ENCODE measurements at regions not wholly inside any gene's neighbourhood (a gene's known extent, or its start where the extent isn't known, plus 50 kb on each side); places are given as distances from the start of the nearest gene placed in this dataset.
"Not testable (repeated sequence)": the region's sequence is repeated elsewhere in the genome, so short reads cannot be mapped to it uniquely, and the experiment has no call there.

DNA sequence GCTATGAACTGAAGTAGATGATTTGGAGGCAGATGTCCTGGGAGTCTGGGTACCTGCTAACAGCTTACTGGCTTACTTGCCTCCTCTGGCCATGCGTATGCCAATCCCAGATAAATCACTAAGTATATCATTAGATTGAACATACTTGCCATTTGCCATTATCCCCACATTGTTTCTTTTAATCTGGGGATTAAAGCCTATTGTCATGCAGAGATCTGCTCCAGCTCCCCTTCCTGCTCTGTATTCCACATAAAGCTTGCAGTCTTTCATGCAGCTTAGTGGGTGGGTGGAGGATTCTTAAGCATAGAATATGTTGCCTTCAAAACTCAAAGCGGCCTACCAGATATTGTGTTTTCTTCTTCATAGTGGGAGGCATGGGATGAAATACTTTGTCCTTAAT, 311.8 kb upstream of the MMADHC start:
- DNase-seq = no peak

DNA sequence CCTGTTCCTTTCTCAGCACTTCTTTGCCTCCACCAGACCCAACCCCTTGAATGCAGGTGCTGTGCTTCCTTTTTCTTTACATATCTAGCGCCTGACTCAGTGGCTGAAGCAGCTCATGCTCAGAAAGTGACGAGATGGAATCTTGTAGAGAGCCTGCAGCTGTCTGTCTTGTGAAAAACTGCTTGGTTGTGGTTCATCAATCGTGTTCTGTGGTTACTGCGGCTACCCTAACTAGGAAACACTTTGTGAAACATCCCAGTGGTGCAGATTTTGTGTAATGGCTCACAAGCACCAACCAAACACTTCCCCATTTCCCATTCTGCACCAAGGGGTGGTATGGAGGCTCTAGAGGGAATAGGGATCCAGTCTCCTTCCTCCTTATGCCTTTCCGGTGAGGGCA, 307.2 kb upstream of the MMADHC start:
- DNase-seq = no peak

DNA sequence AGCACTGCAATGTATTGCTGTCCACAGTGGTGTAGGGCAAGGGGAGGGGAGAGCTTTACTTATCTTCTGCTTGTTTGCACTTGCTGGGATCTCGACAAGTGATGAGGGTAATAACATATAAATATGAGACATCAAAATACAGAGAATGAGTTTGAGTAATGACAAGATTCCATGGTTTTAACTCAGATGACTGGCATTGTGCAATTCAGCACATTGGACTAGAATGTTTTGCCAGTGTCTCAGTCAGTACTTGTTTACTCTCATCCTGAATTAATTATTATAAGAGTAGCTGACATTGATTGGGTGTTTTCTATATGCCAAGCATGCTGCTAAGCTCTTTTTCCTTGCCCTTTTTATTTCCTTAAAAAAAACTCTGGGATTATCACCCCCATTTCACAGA, 306.7 kb upstream of the MMADHC start:
- DNase-seq = no peak

DNA sequence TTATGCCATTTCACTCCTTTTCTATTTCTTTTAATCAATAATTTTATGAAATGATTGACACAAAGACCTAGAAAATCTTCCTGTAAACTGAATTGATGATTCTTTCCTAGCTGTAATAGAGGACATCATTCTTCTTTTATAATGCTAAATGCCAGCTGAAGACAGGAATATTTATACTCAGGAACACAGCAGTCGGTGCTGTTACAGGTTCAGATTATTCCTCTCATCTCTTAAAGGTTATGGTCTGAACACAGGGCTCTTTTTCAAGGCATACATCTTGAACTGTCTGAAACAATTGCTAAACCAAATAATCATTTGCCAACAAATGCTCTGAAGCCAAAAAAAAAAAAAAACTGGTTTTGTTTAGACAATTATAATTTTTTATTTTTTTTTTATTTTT, 305.0 kb upstream of the MMADHC start:
- no peak for DNase-seq

DNA sequence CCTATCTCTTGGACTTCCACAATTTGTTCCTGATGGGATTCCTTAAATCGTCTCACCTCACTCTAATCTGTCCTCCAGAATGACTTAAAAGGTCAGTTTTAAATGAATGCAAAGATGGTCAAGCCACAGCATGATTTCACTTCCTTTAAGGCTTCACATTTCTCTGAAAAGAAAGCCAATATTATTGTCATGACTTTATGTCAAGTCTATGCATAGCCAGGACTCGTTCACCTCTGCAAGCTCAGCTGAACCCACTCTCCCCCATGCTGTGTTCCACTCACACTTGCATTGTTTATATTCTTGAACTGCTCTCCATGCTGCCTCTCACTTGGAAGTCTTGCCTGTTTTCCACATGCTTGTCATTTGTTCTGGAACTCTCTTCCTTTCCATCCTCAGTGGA, 298.4 kb upstream of the MMADHC start:
- DNase-seq = no peak

DNA sequence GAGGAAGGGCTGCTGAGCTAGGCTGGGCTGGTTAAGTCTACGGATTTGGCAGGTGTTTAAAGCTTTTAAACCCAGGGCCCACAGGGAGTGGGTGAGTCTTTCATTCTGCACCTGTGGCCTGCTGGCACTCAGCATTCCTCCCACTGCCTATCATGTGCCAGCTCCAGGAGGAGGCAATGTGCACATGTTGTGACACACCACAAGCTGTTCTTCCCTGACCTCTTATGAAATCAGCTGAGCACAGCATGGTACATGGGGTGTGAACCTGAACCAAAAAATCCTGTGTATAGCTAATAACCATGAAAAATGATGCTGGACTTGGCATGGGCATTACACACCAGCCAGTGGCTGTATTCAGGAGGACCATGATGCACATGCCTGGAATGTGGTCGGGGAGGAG, 297.9 kb upstream of the MMADHC start:
- DNase-seq = no peak

DNA sequence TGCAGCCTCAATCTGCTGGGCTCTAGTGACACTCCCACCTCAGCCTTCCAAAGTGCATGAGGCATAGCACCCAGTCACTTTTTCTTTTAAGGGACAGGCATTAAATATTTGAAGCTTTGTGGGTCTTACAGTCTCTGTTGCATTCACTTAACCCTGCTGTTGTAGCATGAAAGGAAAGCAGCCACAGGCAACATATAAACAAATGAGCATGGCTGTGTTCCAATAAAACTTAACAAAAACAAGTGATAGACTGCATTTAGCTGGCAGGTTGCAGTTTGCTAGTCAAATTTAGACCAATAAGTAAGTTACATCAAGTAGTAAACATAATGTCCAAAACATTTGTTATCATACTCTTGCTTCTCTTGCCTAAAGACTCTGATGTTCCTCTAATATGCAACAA, 297.3 kb upstream of the MMADHC start:
- DNase-seq = no peak

DNA sequence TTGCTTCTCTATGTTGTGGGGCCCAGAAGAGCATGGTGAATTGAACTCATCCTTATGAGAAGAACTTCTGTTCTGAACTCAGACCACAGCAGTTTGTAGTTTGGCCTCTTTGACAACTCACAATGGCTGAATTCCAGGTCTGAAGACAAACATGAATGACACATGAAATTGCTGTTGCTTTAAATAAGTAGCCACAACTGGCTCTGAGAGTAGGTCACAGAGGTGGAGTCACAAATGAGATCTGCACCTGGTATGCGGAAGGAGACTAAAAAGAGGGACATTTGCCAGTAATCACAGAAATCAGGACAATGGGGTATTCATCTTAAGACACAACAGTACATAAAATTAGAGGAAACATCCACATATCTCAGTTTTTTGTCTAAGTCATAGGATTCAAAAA, 290.3 kb upstream of the MMADHC start:
- no peak for DNase-seq

DNA sequence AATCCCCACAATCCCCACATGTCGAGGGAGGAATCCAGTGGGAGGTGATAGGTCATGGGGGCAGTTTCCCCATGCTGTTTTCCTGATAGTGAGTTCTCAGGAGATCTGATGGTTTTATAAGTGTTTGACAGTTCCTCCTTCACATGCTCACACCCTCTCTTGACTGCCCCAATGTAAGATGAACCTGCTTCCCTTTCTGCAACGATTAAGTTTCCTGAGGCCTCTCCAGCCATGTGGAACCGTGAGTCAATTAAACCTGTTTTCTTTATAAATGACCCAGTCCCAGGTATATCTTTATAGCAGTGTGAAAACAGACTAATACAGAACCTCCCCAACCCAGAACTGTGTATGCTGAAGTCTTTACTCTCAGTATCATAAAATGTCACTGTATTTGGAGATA, 289.5 kb upstream of the MMADHC start:
- DNase-seq = no peak

DNA sequence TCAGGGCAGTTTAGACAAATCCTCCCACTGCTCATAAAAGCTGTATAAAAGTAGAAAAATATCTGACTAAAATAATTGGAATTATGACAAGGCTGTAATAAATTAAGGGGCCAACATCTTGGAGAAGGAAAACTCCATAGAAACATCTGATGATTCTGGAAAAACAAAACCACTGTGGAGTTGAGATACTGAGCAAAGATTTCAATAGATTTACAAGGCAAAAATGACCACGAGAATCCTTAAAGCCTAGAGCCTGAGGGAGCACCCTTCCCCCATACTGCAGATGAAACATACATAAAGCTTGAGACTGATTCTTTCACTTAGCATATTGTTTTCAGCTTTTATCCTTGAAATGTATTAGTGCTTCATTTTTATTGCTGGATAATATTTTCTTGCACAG, 286.4 kb upstream of the MMADHC start:
- no peak for DNase-seq

DNA sequence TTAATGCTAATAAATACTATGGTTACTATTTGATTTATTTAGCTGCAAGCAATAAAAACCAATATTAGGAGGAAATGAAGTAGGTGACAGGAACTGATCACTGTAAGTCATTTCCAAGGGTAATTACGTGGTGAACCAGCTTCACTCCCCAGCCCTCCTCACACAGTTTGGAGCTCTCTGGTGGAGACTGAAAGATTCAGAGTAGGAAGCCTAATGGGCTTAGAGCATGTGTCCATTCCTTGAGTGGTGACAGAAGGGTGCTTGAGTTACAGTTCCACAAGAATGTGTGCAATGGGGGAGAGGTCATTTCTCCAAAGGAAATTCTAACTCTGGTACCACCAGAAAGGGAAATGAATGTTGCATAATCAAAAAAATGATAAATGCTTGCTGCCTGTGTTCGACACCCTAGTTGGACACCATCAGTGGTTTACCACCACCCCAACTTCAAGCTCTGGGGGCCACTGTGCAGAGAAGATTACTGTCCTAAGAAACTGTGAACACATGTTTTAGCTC, 285.1 kb upstream of the MMADHC start:
- no peak for DNase-seq

DNA sequence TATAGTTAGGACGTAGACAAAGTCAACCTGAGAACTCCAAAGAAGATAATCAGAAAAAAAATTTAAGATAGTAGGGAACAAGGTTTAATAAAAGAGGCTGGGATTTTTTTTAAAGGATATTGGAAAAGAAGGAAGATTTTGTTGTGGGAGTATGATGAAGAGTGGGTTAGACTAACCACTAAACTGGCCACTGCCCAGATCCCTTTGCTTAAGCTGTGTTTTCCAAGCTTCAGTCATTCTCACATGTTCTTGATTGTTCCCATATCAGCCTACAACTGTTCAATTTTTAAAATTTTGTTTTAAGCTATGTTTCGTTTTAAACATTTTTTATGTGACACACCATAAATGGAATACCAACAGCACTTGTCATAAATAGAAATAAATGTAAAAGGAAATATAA, 284.5 kb upstream of the MMADHC start:
- DNase-seq = no peak

DNA sequence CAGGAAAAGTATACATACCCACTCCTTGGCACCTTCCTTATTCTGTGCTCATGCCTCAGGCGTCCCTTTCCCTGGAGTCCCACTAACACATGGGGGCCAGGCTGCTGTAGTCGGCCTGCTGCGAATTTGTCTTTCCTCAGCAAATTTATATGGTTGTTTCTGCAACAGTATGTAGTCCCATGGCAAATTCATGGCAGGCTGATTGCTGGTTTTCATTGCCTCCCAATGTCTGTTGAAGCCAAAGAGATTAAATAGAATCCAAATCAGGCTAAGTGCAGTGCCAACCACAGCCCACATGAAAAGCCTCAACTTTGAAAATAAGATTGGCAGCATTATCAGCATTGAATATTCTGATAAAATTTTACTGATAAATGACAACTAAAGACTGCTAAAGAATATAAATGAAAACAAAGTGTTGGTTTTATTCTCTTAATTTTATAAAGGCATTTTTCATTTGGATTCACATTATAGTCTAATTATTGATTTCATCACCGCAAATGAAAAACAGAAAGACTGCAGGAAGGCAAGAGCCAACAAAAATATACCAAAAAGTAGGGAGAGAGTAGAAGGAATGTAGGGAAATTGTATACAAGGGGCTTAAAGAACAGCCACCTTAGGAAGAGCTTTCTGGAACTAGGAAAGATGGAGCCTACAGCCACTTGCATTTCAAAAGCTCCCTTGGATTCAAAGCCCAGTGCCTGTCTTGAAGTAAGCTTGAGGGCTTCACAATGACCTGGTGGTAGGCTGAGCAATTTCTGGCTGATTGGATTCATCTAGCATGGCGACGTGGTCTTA, 283.7 kb upstream of the MMADHC start:
- DNase-seq = no peak

DNA sequence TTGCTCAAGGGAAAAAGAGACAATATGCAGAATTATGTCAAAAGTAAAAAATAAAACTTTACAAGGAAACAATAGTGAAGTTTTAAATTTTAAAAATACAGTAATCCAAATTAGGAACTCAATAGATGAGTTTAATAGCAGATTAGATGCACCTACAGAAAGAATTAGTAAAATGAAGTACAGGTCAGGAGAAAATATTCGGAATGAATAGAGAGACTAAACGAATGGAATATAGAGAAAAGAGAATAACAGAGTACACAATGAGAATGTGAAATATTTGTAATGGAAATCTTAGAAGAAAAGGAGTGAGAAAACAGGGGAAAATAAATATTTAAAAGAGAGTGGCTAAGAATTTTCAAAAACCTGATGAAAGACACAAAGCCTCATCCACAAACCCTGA, 275.7 kb upstream of the MMADHC start:
- no peak for DNase-seq

DNA sequence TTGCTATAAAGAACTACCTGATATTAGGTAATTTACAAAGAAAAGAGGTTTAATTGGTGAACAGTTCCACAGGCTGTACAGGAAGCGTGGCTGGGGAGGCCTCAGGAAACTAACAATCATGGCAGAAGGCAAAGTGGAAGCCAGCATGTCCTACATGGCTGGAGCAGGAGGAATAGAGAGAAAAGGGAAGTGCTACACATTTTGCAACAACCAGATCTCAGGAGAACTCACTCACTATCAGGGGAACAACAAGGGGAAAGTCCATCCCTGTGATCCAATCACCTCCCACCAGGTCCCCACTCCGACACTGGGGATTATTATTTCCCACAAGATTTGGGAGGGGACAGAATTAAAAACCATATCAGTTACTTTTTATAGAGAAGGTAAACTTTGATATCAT, 273.5 kb upstream of the MMADHC start:
- DNase-seq = no peak

DNA sequence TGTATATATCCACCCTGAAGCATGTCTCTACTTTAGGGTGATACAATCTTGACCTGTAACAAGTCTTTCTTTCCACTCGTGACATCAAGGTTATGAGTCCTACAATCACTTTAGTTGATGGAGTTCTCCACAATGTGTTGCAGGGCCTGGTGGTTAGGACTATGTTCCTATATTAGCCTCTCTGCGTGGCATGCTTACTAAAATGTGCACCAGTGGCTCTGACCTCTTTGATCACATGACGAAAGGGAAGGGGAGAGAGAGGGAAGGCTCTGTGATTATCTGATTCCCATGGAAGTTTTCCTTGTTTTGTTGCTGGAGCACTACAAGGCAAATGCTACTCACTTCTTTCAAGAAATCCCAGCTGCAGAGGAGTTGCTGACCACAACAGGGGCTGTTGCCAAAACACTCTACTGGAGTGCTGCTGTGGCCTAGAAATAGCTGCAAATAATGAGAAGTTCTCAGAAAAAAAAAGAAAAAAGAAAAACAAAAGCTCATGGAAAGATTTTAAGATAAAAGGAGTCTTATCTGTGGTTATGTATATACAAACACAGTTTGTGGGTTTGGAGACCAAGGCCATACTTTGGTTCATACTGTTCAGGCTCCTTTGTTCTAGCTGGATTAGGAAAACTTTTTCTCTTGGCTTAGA, 272.8 kb upstream of the MMADHC start:
- no peak for DNase-seq

DNA sequence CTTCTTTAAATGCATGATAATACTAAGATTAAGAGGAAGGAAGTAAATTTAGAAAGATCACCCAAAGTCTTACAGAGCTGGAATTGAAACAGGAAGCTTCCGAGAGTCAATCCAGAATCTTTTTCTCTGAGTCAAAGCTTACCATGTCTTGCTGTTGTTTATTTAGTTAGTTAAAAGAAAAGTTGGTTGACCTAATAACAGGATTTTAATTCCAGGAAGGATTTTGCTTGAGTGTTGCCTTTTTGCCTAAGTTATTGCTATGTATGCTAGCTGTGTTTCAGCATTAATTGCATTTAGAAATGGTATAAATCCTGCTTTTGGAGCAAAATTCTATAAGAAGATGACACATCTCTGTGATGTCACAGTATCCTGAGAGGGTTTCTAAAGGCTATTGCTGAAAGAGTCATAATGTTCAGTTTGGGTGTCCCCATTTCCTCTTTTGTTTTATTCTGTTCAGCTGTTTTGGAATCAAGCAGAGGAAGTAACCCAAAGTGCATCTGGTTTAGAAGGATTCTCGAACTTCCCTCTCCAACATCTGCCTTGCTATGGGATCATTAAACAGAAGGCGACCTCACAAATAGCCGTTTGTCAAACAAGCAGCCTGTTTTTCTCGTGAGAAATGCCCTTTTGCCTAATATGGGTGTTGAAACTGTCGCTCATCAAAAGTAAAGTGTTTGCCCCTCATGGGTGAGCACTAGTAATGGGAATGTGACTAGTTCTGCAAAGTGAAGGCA, 271.5 kb upstream of the MMADHC start:
- DNase-seq = no peak

DNA sequence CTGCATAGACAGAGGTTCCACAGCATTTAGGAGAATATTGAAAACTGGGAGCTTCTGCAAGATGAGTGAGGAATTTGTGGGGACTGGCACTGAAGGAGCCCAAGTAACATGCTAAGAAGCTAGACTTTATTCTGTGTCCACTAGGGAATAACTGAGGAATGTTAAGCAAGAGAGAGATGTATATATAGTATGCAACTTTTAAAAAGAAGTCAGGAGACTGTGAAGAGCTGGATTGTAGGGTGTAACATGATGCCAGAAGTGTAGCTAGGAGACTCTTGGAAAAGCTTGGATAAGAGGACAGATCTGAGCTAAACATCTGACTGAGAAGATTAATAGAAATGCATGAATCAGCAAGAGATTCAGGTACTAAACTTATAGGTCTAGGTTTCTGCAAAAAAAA, 270.6 kb upstream of the MMADHC start:
- DNase-seq = no peak

DNA sequence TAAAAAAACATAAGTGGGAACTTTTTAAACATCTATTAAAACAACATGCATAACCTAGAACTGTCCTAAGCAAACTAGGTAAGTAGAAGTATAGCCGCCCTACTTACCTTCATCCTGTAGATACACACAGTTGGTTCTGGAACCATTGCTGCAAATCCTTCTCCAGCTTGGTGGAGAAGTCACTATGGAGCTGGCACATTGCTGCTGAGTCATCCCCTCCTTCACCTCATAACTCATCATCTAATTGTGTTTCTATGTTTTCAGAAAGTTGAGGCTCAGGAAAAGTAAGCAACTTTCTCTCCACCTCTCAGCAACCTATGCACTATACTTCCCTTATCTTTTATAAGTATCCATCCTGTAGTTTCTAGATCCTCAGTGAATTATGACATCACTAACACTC, 269.8 kb upstream of the MMADHC start:
- DNase-seq = no peak

DNA sequence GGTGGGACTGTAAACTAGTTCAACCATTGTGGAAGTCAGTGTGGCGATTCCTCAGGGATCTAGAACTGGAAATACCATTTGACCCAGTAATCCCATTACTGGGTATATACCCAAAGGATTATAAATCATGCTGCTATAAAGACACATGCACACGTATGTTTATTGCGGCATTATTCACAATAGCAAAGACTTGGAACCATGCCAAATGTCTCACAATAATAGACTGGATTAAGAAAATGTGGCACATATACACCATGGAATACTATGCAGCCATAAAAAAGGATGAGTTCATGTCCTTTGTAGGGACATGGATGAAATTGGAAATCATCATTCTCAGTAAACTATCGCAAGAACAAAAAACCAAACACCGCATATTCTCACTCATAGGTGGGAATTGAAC, 268.3 kb upstream of the MMADHC start:
- not testable (repeated sequence) for DNase-seq

DNA sequence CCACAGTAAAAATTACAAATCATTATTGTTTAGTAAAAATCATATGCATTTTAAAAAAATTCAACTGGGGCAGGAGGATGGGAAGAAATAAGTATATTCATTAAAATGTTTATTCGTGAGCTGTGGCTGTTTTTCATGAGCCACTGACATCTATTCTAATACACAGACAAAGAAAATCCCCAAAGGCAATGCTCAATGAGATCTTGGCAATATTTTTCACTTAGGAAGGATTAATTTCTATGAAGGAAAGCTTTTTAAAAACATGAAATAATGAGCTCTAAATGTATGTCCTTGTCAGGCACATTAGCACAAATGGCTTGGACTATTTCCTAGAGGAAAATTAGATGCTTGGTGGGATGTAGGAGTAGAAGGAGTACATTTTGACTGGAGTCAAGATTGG, 262.0 kb upstream of the MMADHC start:
- no peak for DNase-seq

DNA sequence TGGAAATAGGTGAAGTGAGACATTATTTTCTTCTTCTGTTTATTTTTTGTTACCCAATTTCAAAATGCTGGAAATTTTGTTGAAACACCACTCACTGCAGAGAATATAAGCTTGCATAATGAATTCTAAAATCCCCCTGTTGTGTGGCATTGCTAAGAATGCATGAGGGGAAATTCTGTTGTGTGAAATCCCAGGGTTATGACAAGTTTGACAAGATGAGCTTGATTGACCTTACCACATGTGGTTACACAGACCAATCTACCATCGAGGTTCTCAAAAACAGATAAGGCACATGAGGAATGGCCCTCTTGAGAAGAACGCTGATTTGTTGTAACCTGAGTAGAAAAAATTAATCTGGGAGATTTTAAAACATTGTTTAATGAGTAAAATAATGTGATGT, 261.6 kb upstream of the MMADHC start:
- DNase-seq = no peak

DNA sequence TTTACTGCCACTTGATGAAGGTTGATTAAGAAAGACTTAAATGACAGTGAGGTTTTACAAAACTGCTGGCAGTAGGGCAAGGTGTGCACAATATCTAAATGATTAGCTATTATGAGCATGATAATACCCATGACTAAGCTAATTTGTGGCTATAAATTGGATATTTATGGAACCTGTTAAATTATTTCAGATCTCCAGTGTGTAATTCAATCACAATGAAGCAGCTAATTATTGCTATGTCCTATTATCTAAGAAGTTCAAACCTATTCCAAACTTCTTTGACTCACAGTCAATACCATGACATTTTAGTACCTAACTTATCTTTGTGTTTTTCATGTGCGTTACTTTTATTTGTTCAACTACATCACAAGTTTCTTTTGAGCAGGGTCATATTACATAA, 253.8 kb upstream of the MMADHC start:
- DNase-seq = no peak

DNA sequence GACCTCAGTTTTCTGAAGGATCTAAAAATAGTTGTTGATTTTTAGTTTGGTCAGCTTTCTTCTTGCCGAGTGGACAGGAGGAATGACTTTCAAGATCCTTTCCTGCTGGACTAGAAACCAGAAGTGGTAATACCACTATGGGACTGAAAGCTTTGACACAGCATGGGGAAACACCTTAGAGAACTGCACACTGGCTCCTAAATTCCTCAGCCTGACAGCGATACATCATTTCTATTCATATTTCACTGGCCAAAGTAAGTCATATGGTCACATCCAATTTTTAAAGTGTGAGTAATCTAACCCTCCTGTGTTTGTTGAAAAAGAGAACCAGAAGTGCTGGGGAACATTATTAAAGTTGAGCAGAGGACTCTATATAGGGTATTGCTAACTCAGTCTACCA, 244.7 kb upstream of the MMADHC start:
- no peak for DNase-seq

Data from CD4-positive, alpha-beta T cell treated with Interleukin-10 for 1 hour (primary cell).